ENCODE measurements at regions not wholly inside any gene's neighbourhood (a gene's known extent, or its start where the extent isn't known, plus 50 kb on each side); places are given as distances from the start of the nearest gene placed in this dataset.

DNA sequence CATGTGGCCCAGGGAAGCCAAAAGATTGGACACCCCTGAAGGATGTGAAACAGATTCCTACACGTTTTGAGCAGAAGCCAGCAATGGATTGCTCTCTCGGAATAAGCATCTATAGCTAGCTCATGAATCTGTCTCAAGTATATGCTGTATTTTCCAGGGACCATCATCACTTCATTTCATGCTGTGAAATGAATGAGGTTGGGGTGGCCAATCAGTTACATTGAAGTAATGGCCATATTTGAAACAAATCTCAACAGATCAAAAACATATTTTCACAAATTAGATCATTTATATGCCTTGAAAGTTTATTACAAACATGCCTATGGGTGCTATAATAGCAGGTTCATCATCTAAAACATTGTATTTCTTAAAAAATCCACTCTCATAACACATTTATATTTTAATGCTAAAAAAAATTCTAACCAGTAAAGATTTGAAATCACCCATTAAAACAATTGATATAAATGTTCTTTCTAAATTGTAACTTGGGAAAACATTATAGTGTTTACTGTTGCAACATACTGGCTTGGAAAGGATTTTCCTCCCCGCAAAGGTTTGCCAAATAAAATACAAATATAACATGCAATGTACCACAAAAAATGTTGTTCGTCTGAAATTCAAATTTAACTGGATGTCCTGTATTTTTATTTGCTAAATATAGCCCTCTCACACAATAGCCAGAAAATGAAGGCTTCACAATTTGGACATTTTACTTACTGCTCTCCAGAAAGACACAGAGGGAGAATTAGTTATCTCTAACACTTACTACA, 743.6 kb downstream of the KCNJ2 start:
- Histone ChIP-seq H3K4me1 (ENCODE audit: insufficient read depth, low read length) (no peaks in the 10 kb centered on the region), H2AFZ (ENCODE audit: low read depth, low read length) (no peak overlapping the region), H3K27me3 (ENCODE audit: insufficient read depth, low read length) (no peaks in the 10 kb centered on the region), H3K9me3 (ENCODE audit: low read length) (peaks cover 7% of the 10 kb centered on the region), H3K36me3 (ENCODE audit: insufficient read depth, low read length) (no peaks in the 10 kb centered on the region), H3K4me3 (ENCODE audit: low read length) (no peak overlapping the region)

- Histone ChIP-seq H2AFZ (ENCODE audit: low read depth, low read length) (no peak overlapping the region), H3K4me3 (ENCODE audit: low read length) (no peak overlapping the region), H3K27me3 (ENCODE audit: insufficient read depth, low read length) (no peaks in the 10 kb centered on the region), H3K4me1 (ENCODE audit: insufficient read depth, low read length) (no peaks in the 10 kb centered on the region), H3K36me3 (ENCODE audit: insufficient read depth, low read length) (no peaks in the 10 kb centered on the region), H3K9me3 (ENCODE audit: low read length) (peaks cover 15% of the 10 kb centered on the region)
Observed at GRCh38 chr17:70916469-70916868, 747.1 kb downstream of the KCNJ2 start.

DNA sequence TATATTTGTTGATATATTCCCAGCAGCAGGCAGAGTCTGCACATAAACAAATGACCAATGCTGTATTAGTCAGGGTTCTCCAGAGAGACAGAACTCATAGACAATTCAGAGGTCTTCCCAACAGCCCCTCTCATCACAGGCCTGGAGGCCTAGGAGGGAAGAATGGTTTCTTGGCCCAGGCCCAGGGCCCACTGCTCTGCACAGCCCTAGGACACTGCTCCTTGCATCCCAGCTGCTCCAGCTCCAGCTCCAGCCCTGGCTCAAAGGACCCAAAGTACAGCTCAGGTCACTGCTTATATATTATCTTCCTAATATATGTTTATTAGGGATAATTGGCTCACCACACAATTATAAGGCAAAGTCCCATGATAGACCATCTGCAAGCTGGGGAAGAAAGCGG, 749.9 kb downstream of the KCNJ2 start:
- no peak overlapping the region for H2AFZ ChIP-seq (ENCODE audit: low read depth, low read length)
- H3K4me3 ChIP-seq (ENCODE audit: low read length): no peak overlapping the region
- peaks cover 15% of the 10 kb centered on the region for H3K9me3 ChIP-seq (ENCODE audit: low read length)
- H3K36me3 ChIP-seq (ENCODE audit: insufficient read depth, low read length): no peaks in the 10 kb centered on the region
- H3K4me1 ChIP-seq (ENCODE audit: insufficient read depth, low read length): no peaks in the 10 kb centered on the region
- no peaks in the 10 kb centered on the region for H3K27me3 ChIP-seq (ENCODE audit: insufficient read depth, low read length)

DNA sequence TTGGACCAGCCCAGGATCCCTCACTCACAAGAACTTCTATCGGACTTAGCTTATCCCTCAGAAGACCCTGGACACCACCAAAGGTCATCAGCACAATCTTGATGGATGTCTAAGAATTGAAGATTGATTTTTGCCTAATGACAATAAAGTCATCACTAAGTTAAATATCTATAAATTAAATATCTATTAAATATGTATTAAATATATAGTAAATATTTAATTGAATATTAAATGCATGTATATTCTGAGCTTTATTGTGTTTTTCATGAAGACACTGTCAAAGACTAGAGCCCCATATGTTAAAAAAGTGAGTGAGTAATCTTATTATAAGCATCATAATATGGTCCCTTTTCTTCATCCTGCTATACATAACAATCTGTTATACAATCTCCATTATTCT, 751.1 kb downstream of the KCNJ2 start:
- no peaks in the 10 kb centered on the region for H3K36me3 ChIP-seq (ENCODE audit: insufficient read depth, low read length)
- H2AFZ ChIP-seq (ENCODE audit: low read depth, low read length): no peak overlapping the region
- no peak overlapping the region for H3K4me3 ChIP-seq (ENCODE audit: low read length)
- no peaks in the 10 kb centered on the region for H3K27me3 ChIP-seq (ENCODE audit: insufficient read depth, low read length)
- H3K9me3 ChIP-seq (ENCODE audit: low read length): peaks cover 15% of the 10 kb centered on the region
- no peaks in the 10 kb centered on the region for H3K4me1 ChIP-seq (ENCODE audit: insufficient read depth, low read length)

DNA sequence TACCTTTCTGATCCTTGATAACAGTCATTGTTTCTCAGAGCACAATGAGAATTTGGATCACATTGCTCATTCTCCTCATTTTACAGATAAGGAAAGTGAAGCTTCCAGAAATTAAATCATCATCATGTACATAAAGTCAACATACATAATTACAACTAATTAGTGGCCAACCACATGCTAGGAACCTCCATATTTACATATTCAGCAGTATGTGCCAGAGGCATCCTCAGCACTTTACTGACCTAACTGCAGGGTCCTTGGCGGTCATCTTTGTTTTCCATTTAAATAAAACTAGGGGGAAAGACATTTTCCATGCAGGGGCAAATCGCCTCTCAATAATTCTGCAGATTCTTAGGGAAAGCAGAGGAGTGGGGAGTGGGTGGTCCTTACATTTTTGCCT, 752.9 kb downstream of the KCNJ2 start:
- no peaks in the 10 kb centered on the region for H3K36me3 ChIP-seq (ENCODE audit: insufficient read depth, low read length)
- H3K4me3 ChIP-seq (ENCODE audit: low read length): no peak overlapping the region
- peaks cover 10% of the 10 kb centered on the region for H3K9me3 ChIP-seq (ENCODE audit: low read length)
- no peaks in the 10 kb centered on the region for H3K4me1 ChIP-seq (ENCODE audit: insufficient read depth, low read length)
- no peak overlapping the region for H2AFZ ChIP-seq (ENCODE audit: low read depth, low read length)
- H3K27me3 ChIP-seq (ENCODE audit: insufficient read depth, low read length): no peaks in the 10 kb centered on the region

DNA sequence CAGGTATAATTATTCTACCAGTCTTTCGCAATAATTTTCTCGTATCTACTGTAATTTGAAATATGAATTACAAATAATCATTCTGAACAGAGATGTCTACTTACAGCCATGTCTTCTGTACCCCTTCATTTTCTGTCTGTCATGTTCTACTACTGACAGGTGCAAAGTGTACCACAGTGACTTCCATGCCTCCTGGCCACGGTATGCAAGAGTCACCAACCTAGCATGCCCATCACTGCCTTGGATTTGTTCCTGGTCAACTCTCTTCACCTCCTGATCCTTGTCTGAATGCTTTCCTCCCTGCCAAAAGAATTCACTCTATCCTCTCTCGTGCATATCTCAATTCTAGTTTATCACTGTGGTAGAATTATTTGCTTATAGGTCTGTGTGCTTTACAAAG, 755.4 kb downstream of the KCNJ2 start:
- Histone ChIP-seq H3K36me3 (ENCODE audit: insufficient read depth, low read length) (no peaks in the 10 kb centered on the region), H3K27me3 (ENCODE audit: insufficient read depth, low read length) (no peaks in the 10 kb centered on the region), H3K4me1 (ENCODE audit: insufficient read depth, low read length) (no peaks in the 10 kb centered on the region), H2AFZ (ENCODE audit: low read depth, low read length) (no peak overlapping the region), H3K4me3 (ENCODE audit: low read length) (no peak overlapping the region), H3K9me3 (ENCODE audit: low read length) (peaks cover under 1% of the 10 kb centered on the region)

DNA sequence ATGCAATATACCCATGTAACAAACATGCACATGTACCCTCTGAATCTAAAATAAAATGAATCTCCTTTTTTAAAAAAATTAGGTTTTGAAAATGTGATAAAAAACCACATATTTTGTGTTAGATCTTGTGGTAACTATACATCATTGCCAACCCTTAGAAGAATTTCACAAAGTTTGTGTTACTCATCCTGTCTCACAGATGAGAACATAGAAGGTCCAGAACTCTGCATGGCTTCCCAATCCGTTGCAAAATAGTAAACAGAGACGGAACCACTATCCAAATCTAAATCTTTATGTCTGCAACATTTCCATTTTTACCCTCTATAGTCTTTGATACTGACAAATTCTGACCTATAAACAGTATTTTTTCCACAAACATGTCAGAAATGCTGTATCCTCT, 759.9 kb downstream of the KCNJ2 start:
- Histone ChIP-seq H3K9me3 (ENCODE audit: low read length) (no peaks in the 10 kb centered on the region), H3K4me3 (ENCODE audit: low read length) (no peak overlapping the region), H2AFZ (ENCODE audit: low read depth, low read length) (no peak overlapping the region)

DNA sequence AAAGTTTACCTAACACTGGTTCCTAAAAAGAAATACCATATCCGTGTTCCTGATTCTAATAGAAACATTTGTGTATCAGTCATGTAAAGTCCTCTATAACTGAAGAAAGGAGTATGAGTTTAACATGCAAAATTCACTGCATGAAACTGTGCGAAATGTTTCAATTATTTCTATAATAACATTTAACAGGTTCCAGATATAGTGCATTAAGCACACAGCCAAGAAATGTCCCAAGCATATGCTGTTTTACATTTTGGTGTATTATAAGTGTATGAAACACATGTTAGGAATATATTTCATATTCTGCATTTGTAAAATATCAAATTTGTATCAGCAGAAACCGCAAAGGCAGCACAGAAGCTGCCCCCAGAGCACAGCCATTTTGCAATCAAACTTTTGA, 764.9 kb downstream of the KCNJ2 start:
- H3K27me3 ChIP-seq (ENCODE audit: insufficient read depth, low read length): no peaks in the 10 kb centered on the region
- H3K4me3 ChIP-seq (ENCODE audit: low read length): no peak overlapping the region
- H3K4me1 ChIP-seq (ENCODE audit: insufficient read depth, low read length): no peaks in the 10 kb centered on the region
- no peaks in the 10 kb centered on the region for H3K36me3 ChIP-seq (ENCODE audit: insufficient read depth, low read length)
- H3K9me3 ChIP-seq (ENCODE audit: low read length): no peaks in the 10 kb centered on the region
- no peak overlapping the region for H2AFZ ChIP-seq (ENCODE audit: low read depth, low read length)

More for the DNA sequence above, 759.9 kb downstream of the KCNJ2 start:
- no peaks in the 10 kb centered on the region for H3K36me3 ChIP-seq (ENCODE audit: insufficient read depth, low read length)
- no peaks in the 10 kb centered on the region for H3K4me1 ChIP-seq (ENCODE audit: insufficient read depth, low read length)
- H3K27me3 ChIP-seq (ENCODE audit: insufficient read depth, low read length): no peaks in the 10 kb centered on the region

- no peak overlapping the region for H2AFZ ChIP-seq (ENCODE audit: low read depth, low read length)
- H3K36me3 ChIP-seq (ENCODE audit: insufficient read depth, low read length): no peaks in the 10 kb centered on the region
- H3K27me3 ChIP-seq (ENCODE audit: insufficient read depth, low read length): no peaks in the 10 kb centered on the region
- H3K4me3 ChIP-seq (ENCODE audit: low read length): no peak overlapping the region
- no peaks in the 10 kb centered on the region for H3K4me1 ChIP-seq (ENCODE audit: insufficient read depth, low read length)
- no peaks in the 10 kb centered on the region for H3K9me3 ChIP-seq (ENCODE audit: low read length)
Observed at GRCh38 chr17:70934835-70935234, 765.5 kb downstream of the KCNJ2 start.

GRCh38 chr17:70936724-70937123, 767.4 kb downstream of the KCNJ2 start:
- H3K4me1 ChIP-seq (ENCODE audit: insufficient read depth, low read length): no peaks in the 10 kb centered on the region
- no peaks in the 10 kb centered on the region for H3K36me3 ChIP-seq (ENCODE audit: insufficient read depth, low read length)
- no peaks in the 10 kb centered on the region for H3K27me3 ChIP-seq (ENCODE audit: insufficient read depth, low read length)
- no peak overlapping the region for H2AFZ ChIP-seq (ENCODE audit: low read depth, low read length)
- no peaks in the 10 kb centered on the region for H3K9me3 ChIP-seq (ENCODE audit: low read length)
- H3K4me3 ChIP-seq (ENCODE audit: low read length): no peak overlapping the region

GRCh38 chr17:70938336-70938735, 769.0 kb downstream of the KCNJ2 start:
- H3K27me3 ChIP-seq (ENCODE audit: insufficient read depth, low read length): no peaks in the 10 kb centered on the region
- H3K36me3 ChIP-seq (ENCODE audit: insufficient read depth, low read length): no peaks in the 10 kb centered on the region
- H3K9me3 ChIP-seq (ENCODE audit: low read length): no peaks in the 10 kb centered on the region
- H3K4me1 ChIP-seq (ENCODE audit: insufficient read depth, low read length): no peaks in the 10 kb centered on the region
- no peak overlapping the region for H2AFZ ChIP-seq (ENCODE audit: low read depth, low read length)
- H3K4me3 ChIP-seq (ENCODE audit: low read length): no peak overlapping the region

GRCh38 chr17:70945386-70945785, 776.1 kb downstream of the KCNJ2 start:
- Histone ChIP-seq H3K27me3 (ENCODE audit: insufficient read depth, low read length) (no peaks in the 10 kb centered on the region), H3K4me3 (ENCODE audit: low read length) (no peak overlapping the region), H3K9me3 (ENCODE audit: low read length) (no peaks in the 10 kb centered on the region), H3K4me1 (ENCODE audit: insufficient read depth, low read length) (no peaks in the 10 kb centered on the region), H2AFZ (ENCODE audit: low read depth, low read length) (no peak overlapping the region), H3K36me3 (ENCODE audit: insufficient read depth, low read length) (no peaks in the 10 kb centered on the region)

DNA sequence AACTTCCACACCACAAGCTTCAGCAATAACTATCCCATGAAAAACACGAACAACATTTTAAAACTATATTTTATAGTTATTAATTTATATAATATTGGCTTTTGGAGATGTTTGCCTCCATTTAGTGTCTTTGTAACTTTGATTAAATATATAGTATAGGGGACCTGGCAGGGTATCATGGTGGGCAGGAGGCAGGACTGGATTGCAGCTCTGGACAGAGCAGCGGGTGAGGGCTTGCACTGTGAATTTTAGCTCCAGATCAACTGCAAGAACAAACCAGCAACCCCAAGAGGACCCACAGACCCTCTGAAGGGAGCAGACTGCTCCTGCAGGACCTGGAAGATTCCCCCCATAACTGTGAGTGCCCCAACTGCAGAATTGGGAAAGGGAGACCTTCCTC, 777.9 kb downstream of the KCNJ2 start:
- Histone ChIP-seq H3K4me1 (ENCODE audit: insufficient read depth, low read length) (no peaks in the 10 kb centered on the region), H2AFZ (ENCODE audit: low read depth, low read length) (no peak overlapping the region), H3K36me3 (ENCODE audit: insufficient read depth, low read length) (no peaks in the 10 kb centered on the region), H3K4me3 (ENCODE audit: low read length) (no peak overlapping the region), H3K27me3 (ENCODE audit: insufficient read depth, low read length) (no peaks in the 10 kb centered on the region), H3K9me3 (ENCODE audit: low read length) (no peaks in the 10 kb centered on the region)
